ENCODE measurements at regions not wholly inside any gene's neighbourhood (a gene's known extent, or its start where the extent isn't known, plus 50 kb on each side); places are given as distances from the start of the nearest gene placed in this dataset.
"Not testable (repeated sequence)": the region's sequence is repeated elsewhere in the genome, so short reads cannot be mapped to it uniquely, and the experiment has no call there.

DNA sequence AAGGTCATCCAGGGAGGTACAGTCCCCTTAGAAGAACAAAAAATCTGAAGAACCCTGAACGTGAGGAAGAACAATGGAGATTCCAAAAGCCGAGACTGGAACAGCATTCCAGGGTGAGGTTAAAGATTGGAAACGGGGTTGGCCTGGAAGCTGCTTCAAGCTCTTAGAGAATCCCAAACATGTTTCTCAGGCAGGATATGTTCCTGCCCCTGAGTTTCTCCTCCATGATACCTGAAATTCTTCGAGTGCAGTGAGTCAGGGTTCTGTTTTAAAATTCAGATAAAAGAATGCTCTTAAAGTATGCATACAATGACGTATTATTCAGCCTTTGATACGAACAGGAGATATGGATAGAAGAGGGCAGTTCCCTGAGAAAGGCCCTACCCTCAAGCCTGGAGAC, 293.1 kb downstream of the HS3ST3B1 start:
- no peak for DNase-seq

DNA sequence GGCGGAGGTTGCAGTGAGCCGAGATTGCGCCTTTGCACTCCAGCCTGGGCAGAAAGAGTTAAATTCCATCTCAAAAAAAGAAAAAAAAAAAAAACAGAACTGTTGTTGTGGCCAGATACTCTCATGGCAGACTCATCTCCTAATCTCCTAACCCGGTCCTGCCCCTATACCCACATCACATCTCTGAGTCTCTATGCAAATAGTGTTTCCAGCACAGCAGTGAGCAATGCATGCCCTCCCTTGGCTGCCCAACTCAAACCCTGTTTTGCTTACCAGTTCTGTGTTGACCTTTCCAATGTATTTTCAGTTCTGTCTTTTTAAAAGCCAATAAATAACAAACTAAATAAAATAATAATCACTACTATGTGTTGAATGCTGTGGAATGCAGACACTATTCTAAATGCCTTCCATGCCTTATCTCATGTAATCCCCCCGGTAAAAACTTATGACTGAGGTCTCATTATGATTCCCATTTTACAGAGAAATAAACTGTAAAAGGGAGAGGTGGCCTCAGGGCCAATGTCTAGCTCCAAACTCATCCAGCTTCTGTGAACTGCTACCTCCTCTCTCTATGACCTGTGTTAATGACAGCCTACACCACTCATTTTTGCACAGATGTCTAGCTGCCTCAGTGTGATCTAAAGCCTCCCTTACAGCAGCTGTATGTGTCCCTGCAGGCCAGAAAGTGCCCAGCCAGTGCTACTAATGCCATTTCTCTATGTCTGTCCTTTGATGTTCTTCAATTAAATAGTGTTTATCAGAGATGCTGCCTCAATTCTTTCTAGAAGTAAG, 289.8 kb downstream of the HS3ST3B1 start:
- DNase-seq: no peak

DNA sequence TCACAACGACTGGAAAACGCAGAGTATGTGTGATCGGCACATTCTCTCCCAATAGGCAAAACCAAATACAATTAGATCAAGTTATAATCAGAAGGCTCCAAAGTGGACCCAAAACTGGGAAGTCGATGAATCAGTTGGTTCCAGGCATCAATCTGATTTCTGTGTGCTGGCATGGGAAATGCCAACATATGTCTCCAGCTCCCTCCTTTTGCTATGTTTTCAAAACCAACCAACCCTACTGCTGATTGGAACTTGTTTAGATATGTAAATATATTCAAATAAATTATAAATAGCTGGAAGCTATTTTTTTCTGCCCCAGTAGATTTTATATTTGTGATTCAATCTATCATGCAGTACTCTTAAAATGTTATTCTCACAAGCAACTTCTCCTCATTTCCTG, 284.2 kb downstream of the HS3ST3B1 start:
- DNase-seq: no peak

DNA sequence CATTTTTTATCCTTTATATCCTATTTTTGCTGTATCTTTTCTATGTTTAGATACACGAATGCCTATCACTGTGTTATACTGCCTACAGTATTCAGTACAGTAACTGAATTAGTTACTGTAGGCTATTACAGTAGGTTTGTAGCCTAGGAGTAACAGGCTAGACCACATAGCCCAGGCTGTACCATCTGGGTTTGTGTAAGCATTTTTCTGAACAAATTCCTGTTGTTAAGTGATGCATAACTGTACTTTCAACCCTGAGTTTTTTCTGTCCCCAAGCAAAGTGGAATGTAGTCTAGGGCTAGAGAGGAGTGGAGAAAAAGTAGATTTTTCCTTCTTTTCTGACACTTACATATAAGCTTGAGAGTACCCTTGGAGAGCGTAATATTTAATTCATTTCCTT, 282.1 kb downstream of the HS3ST3B1 start:
- DNase-seq: no peak

DNA sequence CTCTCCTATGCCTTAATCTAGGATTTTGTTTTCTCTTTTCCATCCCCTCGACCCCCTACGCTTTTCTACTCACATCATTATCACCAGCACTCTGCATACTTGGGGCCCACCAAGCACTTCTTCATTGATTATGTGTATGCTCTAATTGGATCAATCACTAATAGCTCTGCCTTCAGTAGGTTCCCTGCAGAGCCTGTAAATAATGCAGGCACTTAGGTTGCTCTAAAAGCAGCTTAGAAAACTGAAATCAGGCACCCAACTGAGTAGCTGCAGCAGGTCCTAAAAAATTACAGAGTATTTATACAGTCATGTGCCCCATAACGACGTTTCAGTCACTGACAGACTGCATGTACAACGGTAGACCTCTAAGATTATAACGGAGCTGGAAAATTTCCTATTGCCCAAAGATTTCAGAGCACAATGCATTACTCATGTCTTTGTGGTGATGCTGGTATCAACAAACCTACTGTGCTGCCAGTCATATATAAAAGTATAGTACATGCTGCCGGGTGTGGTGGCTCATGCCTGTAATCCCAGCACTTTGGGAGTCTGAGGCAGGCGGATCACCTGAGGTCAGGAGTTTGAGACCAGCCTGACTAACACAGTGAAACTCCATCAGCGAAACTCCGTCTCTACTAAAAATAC, 280.4 kb downstream of the HS3ST3B1 start:
- DNase-seq: no peak

DNA sequence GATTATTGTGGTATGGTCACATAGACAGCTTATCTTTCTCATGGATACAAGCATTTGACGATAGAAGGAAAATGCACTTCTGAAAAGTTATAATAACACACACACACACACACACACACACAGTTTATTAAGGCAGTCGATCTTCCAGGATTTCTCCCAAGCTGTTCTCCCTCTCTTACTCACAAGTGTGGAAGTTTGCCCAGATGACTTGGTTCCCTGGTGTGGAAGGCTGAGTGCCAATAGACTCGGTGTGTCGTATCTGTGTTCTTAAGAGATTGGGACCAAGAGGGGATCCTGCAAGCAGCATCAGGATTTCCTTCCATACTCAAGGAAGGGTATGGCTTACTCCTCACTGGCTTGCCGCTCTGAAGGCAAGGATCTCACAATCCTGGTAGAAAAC, 279.6 kb downstream of the HS3ST3B1 start:
- DNase-seq: no peak

DNA sequence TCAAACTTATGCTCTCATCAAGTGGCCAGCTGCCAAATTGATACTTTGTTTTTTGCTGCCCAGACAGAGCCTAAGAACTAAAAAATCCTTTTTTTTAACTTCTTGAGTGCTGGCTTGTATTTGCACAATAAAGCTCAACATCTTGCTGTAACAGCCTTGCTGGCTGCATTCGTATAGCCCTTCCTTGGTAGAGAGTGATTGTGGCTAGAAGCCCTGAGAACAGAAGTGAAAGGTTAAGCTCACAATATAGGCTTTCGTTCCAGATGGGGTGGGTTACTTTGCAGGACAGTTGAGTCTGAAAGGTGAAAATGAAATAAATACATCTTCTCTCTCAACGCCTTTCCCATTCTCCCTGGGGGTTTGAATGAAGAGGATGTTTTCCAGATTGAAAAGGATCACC, 278.8 kb downstream of the HS3ST3B1 start:
- DNase-seq: no peak

DNA sequence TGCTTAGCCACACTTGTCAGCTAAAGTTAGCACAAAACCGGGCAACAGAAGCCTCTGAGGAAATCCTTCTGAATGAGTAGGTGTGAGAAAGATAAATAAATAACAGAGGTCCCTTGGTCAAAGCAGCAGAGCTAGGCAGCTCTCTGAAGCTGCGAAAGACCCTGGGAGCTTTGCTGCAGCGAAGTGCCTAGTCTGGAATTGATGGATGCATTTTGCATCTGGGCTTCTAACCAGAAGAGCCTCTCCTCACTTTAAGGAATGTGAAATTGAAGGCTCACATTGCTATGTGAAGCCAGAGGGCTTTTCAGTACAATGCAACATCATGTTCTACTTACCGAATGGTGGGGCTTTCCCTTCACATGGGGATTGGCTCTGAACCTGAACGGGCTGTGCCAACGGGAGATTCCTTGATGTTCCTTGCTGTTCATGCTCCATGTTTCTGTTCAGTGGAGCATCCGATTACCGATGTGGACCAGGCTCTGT, 274.6 kb downstream of the HS3ST3B1 start:
- no peak for DNase-seq

DNA sequence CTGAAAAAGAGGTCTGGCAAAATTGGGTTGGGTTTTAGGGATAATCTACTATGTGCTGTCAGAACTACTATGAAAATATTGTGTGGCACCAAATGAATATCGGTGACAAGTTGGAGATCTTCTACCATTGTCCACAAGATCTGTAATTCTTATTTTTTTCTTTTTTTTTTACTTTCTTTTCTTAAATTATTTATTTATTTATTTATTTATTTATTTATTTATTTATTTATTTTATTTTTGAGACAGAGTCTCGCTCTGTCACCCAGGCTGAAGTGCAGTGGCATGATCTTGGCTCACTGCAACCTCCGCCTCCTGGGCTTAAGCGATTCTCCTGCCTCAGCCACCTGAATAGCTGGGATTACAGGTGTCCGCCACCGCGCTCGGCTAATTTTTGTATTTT, 259.4 kb downstream of the HS3ST3B1 start:
- not testable (repeated sequence) for DNase-seq

DNA sequence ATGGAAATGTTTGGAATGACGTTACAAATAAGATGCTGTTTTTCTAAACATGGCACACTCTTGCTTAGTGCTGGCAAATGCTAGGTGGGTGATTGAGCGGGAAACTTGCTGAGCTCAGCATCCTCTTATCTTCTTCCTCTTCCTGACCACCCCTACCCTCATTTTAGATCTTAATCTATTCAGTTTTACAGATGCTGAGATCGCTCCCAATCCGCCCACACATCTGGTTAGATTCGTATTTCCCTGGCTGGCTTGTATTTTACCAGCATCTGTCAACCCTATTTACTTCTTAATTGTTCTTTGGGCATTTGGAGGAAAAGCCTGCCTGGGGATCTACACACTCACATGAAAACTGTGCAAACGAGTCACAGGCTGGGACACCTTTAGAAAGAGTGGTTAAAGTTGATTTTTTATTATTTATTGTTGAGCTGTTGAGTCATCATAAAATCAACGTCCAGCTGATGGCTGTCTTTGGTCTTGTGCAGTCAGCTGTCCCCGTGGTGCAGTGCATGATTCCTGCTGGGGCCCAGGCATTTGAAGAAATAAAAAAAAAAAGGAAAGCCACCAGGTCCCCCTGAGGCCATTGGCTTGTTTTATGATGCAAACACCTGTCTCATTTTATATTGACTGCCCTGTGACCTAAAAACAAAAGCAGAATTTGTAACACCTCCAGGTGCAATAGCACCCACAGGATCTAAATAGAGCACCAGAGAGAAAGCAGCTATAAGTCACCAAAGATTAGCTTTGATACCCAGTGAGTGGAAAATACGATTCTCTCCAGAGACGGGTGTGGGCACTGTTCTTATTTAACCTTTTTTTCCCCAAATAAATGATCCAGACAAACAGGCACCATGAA, 258.6 kb downstream of the HS3ST3B1 start:
- no peak for DNase-seq

DNA sequence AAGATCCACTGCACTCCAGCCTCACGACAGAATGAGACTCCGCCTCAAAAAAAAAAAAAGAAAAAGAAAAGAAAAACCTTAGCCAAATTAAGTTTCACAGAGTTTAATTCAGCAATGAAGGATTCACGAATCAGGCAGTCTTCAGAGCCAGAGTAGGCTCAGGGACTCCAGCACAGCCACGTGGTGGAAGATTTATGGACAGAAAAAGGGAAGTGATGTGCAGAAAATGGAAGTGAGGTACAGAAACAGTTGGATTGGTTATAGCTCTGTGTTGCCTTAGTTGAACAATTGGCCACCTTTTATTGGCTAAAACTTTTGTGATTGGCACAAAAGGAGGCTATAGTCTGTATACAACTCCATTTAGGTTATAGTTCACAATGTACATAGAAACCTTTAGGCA, 256.6 kb downstream of the HS3ST3B1 start:
- no peak for DNase-seq

DNA sequence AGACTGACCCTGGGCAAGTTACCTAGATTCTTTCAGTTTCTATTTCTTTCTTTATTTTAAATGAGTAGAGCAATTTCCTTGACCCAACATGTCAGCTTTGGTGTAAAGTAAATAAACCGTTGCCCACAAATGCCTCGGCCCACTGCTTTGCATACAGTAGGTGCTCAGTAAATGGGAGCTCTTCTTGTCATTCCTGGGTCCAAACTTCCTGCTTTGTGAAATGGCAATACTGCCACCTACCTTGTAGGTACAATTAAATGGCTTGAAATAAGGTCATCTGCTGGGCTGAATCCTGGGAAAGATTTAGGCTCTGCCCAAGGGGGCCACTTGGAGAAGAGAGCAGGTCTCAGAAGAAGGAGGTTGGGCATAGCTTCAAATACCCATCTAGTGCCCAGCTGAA, 253.0 kb downstream of the HS3ST3B1 start:
- DNase-seq: no peak

DNA sequence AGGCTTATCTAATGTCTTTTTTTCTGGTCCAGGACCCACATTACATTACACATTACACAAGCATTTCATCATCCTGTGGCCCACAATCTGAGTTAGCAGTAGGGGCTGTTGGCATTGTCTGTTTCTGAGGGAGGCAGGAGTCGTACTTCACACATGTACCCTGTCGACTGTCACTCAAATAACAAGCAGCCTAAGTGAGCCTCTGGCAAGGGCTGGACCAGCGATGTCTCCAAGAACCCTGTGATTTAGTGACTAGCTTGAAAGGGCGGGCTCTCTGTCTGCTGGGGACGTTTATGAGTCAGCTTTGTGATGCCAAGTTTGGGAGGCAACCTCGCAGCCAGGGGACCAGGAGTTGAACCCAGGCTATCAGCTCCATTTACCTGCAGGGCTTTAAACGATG, 251.4 kb downstream of the HS3ST3B1 start:
- no peak for DNase-seq

DNA sequence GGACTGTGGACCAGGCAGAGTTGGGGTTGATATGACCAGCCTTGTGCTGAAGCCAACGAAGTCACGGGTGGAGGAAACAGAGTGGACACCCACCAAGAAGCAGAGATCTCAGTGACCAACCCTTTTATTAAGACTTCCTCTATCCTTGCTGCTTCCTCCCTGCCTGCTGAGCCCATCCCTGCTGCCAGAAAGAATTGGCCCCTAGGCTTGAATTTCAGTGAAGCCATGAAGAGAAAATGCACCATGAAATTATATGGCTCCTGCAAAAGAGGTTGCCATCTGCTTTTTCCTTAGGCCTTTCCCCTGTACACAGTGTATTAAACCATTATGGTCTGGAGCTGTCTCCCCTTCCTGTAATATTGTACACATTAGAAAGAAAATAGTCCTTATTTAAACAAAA, 246.7 kb downstream of the HS3ST3B1 start:
- no peak for DNase-seq

DNA sequence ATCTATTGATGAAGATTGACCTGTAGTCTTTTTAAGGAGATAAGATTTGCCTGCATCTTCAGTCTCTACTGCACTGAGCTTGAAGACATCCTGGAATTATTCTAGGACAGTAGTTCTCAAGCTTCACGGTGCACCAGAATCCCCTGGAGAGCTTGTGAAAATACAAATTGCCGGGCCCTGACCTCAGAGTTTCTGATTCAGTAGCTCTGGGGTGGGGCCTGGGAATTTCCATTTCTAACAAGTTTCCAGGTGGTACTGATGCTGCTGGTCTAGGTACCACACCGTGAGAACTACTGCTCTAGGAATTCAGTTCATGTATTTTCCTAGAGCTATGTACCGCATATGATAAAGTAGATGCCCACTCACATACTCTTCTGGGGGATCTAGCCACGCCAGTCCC, 246.1 kb downstream of the HS3ST3B1 start:
- DNase-seq: no peak

DNA sequence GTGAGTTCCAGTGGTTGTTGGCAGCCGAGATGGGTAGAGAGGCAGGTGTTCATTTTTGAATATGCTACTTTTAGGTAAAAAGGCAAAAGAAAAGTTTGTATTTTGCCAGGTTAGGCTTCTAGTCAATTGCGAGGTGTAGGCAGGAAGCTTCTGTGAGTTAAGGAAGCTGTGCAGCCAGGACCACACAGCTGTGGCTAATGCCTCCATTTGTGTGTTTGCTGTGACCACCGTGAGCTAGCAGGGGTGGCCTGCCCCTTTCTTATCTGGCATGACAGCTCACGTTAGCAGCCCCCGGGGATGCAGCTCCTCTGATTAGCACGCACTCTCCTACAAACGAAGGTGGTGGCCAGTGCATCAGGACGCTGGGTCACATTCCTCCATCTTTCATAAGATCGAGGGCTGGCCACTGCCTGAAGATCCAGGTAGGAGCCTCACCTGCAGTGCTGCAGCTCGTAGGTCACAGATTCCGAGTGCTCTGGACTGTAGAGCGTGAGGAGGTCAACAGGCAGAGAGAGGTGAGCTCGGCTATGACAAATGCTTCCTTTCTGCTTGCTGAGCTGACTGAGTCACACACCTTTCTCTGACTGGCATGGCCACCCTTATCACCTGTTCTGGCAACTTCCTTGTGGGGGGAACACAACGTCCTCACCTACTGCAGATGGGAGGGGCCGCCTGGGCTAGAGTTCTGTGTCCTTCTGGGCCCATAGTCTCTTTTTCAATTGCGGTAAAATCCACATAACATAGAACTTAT, 244.4 kb downstream of the HS3ST3B1 start:
- DNase-seq: no peak

DNA sequence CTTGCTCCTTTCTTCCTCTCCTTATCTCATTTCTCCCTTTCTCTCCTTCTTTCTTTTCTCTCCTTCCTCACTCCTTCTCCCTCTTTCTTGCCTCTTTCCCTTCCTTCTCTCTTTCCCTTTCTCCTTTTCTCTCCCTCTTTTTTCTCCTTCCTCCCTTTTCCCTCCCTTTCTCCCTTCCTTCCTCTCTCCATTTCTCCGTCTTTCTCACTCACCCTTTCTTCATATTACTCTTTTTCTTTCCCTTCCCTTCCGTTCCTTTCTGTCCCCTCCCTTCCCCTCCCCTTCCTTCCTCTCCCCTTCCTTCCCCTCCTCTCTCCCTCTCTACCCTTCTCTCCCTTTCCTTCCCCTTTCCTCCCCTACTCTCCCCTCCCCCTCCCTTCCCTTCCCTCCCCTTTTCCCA, 240.8 kb downstream of the HS3ST3B1 start:
- DNase-seq: no peak

DNA sequence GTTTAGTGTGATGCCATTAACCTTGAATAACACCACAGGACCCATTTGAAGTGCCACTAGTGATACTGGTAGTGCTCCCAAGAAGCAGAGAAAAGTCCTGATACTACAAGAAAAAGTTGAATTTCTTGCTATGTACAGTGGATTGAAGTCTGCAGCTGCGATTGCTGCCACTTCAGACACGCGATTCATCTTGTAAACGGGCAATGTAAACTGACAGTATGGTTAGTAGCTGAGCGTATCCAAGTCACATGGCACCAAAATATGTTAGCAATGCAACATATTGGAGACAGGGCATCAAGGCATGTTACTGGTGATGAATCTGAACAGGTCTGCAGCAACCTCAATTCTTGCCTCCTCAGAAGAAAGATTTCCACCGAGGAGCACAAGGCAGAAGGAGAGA, 238.9 kb downstream of the HS3ST3B1 start:
- no peak for DNase-seq

DNA sequence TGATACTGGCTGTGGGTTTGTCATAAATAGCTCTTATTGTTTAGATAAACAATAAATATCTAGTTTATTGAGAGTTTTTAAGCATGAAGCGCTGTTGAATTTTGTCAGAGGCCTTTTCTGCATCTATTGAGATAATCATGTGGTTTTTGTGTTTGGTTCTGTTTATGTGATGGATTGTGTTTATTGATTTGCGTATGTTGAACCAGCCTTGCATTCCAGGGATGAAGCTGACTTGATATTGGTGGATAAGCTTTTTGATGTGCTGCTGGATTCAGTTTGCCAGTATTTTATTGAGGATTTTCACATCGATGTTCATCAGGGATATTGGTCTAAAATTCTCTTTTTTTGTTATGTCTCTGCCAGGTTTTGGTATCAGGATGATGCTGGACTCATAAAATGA, 231.4 kb downstream of the HS3ST3B1 start:
- DNase-seq: not testable (repeated sequence)

DNA sequence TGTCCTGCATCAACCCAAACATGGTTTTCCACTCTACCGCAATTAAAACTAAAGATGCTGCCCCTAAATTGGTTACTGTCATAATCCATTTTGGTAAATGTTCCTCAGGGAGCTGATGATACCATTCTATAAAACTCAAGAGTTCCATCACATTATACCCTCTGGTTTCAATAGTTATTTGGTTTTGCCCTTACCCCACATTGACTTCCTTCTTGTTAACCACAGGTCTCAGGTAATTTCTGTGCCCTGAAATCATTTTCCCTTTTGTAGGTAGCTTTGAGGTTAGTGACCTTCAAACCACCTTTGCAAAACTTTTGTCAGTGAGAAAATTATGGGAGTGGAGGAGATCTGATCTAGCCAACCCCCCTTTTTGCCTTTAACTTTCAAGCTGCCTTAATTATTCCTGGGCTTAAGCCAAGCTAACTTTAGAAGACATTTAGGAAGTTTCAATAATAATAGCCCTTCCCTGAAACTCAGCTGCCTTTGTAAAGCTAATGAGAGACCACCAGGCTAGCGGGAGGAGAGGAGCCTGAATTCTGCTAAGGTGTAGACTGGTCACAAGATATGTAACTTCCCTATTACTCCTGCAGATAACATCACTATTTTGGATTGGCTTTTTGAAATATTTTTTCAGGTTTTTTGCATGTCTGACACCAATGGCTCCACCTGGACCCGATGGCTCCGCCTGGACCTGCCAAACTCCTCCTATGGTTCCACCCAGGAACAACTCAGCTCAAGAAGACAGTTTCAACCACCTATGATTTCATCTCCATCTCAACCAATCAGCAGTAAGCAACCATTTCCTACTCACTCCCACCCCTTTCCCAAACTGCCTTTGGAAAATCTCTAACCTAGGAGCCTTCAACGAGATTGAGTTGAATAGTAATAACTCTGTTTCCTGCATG, 224.9 kb downstream of the HS3ST3B1 start:
- no peak for DNase-seq

DNA sequence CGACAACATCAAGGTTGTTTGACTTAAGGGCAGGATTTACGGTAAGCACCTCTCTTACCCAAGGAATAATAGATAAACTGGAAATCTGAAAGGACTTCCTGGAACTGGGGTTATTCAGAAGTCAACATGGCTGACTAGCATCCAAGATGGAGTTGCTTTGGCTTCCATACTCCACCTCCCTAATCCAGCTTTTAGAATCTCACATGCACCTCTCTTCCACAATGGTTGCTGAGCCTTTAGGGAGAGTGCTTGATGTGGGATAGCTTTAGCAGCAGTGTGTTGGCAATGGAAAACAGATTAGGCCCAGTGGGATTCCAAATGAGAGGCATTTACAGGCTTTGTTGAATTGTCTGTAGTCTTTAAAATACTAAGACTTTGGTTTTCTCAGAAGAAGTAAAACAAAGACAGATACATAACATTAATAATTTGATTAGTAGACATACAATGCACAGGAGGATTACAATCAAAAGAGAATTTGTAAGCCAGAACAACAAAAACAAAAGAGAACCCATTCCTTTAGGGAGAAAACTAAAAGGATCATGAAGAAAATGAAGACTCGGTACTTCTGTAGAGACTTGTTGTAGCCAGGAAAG, 222.0 kb downstream of the HS3ST3B1 start:
- no peak for DNase-seq

All from activated CD8-positive, alpha-beta memory T cell treated with anti-CD3 and anti-CD28 coated beads, Interleukin-2, amount 50 U/mL, for 48 hours (primary cell).